ENCODE measurements at regions not wholly inside any gene's neighbourhood (a gene's known extent, or its start where the extent isn't known, plus 50 kb on each side); places are given as distances from the start of the nearest gene placed in this dataset.
"Not testable (repeated sequence)": the region's sequence is repeated elsewhere in the genome, so short reads cannot be mapped to it uniquely, and the experiment has no call there.

DNA sequence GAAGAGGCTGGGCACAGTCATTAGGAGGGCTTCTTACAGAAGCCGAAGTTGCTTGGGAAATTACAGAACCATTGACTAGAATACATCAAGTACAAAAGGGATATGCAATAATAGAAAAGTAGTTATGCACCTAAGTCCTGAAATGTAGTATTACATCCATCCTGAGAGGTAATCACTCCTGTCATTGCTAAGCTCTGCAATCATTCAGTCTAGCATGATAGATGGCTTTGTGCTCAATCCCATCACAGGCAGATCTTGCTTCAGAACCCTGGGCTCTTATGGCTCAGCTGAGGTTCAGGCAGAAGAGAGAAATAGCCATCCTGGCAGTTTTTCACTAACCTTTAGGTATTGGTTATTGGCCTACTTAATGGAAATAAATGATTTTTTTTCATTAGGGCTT, 231.7 kb upstream of the AFF2 start:
- DNase-seq: peak; percentile 65

- DNase-seq: peak; percentile 36
These were observed 230.9 kb upstream of the AFF2 start for GRCh38 chrX:148269513-148269912.

GRCh38 chrX:148270499-148270898, 229.9 kb upstream of the AFF2 start:
- no peak for DNase-seq

- no peak for DNase-seq
These were observed 229.2 kb upstream of the AFF2 start for GRCh38 chrX:148271263-148271662.

DNA sequence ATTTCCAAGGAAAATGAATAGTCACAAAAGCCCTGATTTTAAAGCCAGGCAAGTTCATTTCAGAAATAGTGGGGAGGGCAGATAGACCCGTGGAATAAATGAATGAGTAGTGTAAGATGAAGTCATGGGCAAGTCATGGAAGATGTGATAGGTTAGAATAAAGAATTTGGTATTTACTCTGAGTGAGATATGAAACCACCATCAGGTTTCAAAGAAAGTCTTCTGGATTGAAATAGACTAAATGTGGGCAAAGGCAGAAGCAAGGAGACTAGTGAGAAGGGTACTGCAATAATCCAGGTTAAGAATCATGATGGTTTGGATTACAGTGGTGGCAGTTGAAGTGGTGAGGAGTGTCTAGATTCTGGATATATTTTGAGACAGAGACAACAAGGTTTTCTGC, 218.5 kb upstream of the AFF2 start:
- DNase-seq: no peak

DNA sequence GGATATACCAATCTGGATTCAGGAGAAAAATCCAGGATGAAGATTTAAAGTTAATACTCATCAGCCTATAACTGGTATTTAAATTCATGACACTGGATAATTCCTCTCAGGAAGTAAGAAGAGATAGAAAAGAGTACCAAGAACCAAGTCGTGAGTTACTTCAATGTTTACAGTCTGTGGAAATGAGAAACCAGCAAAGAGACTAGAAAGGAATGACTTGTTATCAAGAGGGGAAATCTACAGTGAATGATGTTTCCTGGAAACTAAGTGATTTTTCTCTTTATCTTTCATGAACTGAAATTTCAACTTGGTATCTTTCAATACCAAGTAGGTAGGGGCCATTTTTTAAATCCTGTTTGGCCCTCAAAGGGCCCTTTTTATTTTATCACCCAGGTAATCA, 217.9 kb upstream of the AFF2 start:
- no peak for DNase-seq

GRCh38 chrX:148284056-148284455, 216.4 kb upstream of the AFF2 start:
- no peak for DNase-seq

- no peak for DNase-seq
These were observed 215.6 kb upstream of the AFF2 start for GRCh38 chrX:148284821-148285220.

- no peak for DNase-seq
These were observed 212.0 kb upstream of the AFF2 start for GRCh38 chrX:148288451-148288850.

DNA sequence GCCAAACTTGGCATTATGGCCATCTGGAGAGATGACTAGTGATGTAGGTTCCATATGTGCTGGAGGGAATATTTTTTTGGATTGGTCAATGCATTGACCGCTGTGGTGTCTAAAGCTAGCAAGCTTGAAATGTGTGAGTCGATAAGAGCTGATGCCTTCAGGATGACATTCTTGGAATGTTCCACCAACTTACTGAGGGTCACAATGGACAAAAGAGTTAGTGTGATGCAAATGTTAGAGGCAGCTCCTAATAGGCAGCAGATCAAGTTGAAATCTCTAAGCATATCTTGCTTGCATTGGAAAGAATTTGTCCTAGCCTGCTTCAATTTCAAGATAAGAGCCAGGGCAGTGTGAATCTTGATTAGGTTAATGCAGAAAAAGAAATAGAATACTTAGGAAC, 210.4 kb upstream of the AFF2 start:
- no peak for DNase-seq

DNA sequence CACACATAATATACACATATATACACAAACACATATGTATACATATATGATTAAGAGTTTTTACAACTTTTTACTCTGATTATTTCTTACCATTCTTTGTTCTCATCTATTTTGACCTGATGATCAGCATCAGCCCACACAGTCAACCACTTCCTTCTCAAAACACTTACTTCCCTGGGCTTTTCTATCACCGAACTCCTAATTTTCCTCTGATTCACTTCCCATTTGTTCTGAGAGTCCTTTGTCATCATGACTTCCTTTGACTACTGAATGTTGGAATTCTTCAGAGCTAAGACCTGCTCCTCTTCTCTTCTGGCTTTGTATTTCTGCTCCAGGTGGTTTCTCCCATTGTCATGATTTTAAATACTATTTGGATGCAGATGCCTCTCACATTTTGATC, 209.5 kb upstream of the AFF2 start:
- no peak for DNase-seq

- no peak for DNase-seq
These were observed 201.7 kb upstream of the AFF2 start for GRCh38 chrX:148298737-148299136.

DNA sequence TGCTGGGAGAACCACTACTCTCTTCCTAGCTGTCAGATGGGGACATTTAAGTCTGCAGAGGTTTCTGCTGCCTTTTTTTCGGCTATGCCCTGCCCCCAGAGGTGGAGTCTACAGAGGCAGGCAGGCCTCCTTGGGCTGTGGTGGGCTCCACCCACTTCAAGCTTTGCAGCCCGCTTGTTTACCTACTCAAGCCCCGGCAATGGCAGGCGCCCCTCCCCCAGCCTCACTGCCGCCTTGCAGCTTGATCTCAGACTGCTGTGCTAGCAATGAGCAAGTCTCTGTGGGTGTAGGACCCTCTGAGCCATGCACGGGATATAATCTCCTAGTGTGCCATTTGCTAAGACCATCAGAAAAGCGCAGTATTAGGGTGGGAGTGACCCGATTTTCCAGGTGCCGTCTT, 195.2 kb upstream of the AFF2 start:
- DNase-seq: not testable (repeated sequence)

- no peak for DNase-seq
These were observed 191.0 kb upstream of the AFF2 start for GRCh38 chrX:148309413-148309812.

DNA sequence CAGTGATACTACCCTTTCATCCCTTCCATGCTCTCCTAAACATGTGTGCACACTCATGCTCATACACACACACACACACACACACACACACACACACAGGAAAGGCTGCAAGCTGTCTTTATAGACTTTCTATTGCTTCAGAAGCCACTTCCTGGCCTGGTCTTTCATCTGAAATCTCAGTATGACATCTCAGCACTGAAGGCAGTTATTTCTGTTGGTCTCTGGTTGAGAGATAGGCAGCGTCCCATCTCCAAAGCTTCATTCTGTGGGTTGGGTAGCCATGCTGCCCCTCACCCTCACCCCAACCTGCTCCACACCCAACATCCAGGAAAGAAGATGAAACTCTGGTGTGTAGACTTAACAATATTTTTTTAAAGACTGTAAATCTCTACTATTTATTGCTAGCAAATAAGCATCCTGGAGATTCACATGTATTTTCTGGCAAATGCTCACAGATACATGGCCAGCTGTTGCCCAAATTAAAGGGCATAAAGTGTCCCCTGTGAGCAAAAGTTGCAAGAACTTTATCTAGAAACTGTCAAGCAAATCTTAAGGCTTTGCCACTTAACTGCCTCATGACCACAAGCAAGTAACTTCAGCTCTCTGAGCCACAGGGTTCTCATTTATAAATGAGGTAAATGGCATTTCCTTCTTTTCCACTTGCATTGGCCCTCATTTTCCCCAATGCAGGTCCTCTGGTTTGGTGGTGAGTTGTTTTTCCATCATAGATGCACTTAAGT, 189.8 kb upstream of the AFF2 start:
- DNase-seq: no peak

DNA sequence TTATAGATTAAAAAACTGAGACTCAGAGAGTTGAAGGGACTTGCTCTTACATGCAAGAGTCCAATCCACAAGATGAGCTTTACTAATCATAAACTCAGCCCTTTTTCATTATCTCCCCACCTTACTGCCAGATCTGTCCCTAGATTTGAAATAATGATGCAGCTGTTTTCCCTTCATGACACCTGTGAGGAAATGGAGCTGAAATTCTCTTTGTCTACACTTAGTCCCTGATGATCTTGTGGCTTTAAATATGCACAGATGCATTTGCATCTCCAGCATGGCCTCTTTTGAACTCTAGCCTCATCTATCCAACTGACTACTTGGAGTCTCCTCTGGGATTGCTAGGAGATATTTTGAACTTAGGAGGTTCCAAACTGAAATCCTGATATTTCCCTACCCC, 188.9 kb upstream of the AFF2 start:
- no peak for DNase-seq

DNA sequence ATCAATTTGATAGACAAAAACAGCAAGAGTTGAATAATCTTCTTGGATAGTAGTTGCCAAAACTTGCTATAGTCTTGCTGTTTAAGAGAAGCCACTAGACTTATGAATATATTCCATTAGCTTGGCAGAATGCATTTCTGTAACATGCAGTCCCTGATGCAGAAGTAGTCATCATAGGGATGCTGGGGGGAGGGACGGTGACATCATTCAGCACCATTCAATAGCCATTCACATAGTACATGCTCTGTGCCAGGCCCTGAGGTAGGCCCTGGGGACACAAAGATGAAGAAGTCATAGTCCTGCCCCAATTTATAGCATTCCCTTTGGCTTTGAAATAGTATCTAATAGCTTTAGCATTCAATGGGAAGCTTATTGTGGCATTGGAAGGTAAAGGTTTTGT, 185.5 kb upstream of the AFF2 start:
- no peak for DNase-seq

- no peak for DNase-seq
These were observed 184.0 kb upstream of the AFF2 start for GRCh38 chrX:148316446-148316845.

- DNase-seq: no peak
These were observed 177.5 kb upstream of the AFF2 start for GRCh38 chrX:148322906-148323305.

GRCh38 chrX:148333989-148334388, 166.4 kb upstream of the AFF2 start:
- no peak for DNase-seq

DNA sequence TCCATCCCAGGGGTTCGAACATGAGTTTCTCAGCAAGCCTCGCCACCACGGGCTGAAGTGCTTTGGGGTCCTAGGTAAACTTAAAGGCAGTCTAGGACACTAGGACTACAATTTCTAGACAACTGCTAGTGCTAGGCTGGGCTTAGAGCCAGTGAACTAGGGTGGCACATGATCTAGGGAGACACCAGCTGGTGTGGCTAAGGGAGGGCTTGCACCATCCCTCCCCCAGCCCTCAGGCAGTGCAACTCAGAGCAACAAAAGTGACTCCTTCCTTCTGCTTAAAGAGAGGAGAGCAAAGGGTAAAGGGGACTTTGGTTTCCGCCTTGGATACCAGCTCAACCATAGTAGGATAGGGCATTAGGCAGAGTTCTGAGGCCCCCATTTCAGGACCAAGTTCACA, 162.5 kb upstream of the AFF2 start:
- no peak for DNase-seq

DNA sequence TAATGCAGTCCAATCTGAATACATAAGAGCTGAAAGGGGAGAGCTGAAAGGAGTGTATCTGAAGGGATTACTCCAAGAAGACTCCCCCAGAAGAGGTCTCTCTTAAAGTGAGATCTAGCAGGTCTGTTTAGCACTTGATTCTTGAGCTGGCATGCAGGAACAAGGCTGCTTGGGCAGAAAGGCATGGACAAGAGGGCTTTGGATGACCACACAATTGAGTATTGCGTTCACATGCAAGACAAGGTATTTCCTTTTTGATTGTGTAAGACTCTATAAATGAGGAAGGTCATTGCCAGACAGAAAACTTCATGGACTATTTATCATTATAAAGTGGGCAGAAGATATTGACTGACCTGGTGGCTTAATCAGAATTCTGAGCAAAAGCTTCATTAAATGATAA, 145.5 kb upstream of the AFF2 start:
- DNase-seq: no peak

GRCh38 chrX:148361641-148362040, 138.8 kb upstream of the AFF2 start:
- DNase-seq: no peak

DNA sequence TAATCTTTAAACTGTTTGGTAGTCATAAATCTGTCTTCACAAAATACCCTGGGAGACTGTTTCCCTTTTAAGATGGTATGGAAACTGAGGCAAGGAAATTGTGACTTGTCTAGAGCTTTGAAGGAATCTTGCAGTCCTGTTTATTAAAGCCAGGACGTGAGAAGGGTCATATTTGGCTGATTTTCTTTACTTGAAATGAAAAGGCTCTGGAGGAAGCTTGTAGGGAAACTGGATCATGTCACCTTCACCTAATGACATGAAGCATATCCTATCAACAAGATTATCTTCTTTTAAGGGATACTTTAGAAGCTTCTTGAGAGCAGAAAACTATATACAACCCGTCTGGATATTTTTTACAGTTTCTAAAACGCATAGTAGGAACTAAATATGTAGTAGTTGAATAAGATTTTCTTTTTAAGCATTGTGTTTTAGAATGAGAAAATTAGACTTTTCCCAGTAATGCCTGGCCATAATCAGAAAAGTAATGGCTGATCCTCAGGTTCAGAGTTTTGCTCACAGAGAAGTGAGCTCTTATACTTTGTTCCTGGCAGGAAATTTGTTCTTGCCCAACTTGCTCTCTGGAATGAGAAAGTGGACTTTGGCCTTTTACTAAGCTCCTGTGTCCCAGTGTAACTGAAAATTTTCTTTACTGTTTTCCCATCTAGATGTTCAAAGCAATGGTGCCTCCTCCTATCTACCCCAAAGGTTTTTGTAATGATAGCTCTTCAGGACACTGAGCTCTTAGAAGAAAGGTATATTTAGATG, 136.8 kb upstream of the AFF2 start:
- no peak for DNase-seq

DNA sequence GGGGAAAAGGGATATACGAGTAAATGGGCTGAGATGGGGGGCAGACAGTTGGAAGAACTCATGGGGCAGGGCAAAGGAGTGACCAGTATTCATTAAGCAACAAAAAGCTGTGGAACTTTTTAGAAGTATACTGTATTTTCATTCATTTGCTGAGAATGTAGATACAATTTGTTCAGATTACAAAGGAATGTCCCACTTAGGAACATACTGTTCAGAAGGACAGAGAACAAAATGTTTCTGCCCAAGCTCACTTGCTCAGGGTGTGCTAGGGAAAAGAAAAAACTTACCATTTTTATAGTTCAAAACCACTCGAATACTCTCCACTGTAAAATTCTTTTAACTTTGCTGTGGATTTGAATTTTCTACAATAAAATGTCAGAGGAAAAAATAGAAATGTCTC, 135.2 kb upstream of the AFF2 start:
- no peak for DNase-seq

All from NCI-H1436 treated with DMSO at 0.1 percent for 48 hours (cell line).